ENCODE measurements at regions not wholly inside any gene's neighbourhood (a gene's known extent, or its start where the extent isn't known, plus 50 kb on each side); places are given as distances from the start of the nearest gene placed in this dataset.

DNA sequence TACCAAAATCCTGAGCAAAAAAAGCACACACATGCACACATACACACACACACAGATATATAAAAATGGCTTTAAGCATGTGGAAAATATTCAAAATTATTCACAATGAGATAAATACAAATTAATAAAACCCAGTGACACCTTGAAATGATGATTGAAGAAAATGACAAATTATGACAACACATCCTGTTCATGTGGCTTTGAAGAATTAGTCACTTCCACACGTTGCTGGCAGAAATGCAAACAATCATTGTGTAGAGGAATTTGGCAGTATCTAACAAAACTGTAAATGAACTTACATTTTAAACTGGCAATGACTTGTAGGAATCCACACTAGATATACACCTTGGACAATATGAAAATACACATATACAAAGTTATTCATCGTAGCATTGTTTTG, 95.8 kb upstream of the RGPD4 start:
- WGBS (ENCODE audit: insufficient coverage, low coverage, missing lambda C conversion rate): 24% methylated on average over 2 of the region's 2 CpGs
- H2AFZ ChIP-seq (ENCODE audit: low read depth, low read length): no peak overlapping the region
- no peaks in the 10 kb centered on the region for H3K9me3 ChIP-seq (replicated peaks; ENCODE audit: control insufficient read depth, insufficient read depth, low read depth, low read length)
- H3K4me3 ChIP-seq: no peak overlapping the region
- peaks cover 39% of the 10 kb centered on the region for H4K20me1 ChIP-seq (replicated peaks; ENCODE audit: control insufficient read depth, insufficient read depth, low read length)
- ChIA-PET CTCF (ENCODE audit: low intra/inter-chr PET ratio) (no interaction called here), POLR2A (interaction anchor here (0.6 kb wide), 1 partner anchor 1610 kb away, joined by 3 read pairs; no protein-coding TSS in a partner anchor)
- in situ Hi-C loops (cut with MboI): no loop called here
- DNase-seq (ENCODE audit: extremely low read depth in 1 of 4, low spot score in 3 of 4) (no peak), ATAC-seq (no peak), FAIRE-seq (peak; percentile 57)
- H3K79me2 ChIP-seq (ENCODE audit: control insufficient read depth, insufficient read depth, low read length): peaks cover 97% of the 10 kb centered on the region
- H3K9ac ChIP-seq (ENCODE audit: insufficient read depth in 1 of 2, low read depth in 2 of 2, low read length in 2 of 2): no peak overlapping the region
- peaks cover 0 to 25% of the 10 kb centered on the region in 2 experiments; a peak in 3 of 5 replicates for H3K4me1 ChIP-seq (replicated peaks in 1 of 2; ENCODE audit: control insufficient read depth in 2 of 2, insufficient read depth in 2 of 2, low read length in 2 of 2)
- intact Hi-C loops (cut with micrococcal nuclease): loop anchor here (2.0 kb wide), 1 partner anchor 16 kb away; no protein-coding TSS in a partner anchor
- H3K9me1 ChIP-seq (ENCODE audit: control insufficient read depth, insufficient read depth, low read length): no peaks in the 10 kb centered on the region
- BruUV-seq (replicated peaks): no TSS peak
- H3K4me2 ChIP-seq (ENCODE audit: insufficient read depth, low read length): peak overlapping the region; percentile 41; the same call in 1 of the 2 replicates
- TF ChIP-seq PPARD (CRISPR knock-in tag; IDR thresholded peaks at IDR 0.05): no peak
- TF ChIP-seq ZNF239 (CRISPR knock-in tag; IDR thresholded peaks at IDR 0.05): no peak
- TF ChIP-seq, protein P1, sequence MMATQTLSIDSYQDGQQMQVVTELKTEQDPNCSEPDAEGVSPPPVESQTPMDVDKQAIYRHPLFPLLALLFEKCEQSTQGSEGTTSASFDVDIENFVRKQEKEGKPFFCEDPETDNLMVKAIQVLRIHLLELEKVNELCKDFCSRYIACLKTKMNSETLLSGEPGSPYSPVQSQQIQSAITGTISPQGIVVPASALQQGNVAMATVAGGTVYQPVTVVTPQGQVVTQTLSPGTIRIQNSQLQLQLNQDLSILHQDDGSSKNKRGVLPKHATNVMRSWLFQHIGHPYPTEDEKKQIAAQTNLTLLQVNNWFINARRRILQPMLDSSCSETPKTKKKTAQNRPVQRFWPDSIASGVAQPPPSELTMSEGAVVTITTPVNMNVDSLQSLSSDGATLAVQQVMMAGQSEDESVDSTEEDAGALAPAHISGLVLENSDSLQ (IDR thresholded peaks at IDR 0.05): peak; percentile 48; the same call in 1 of the 2 replicates
- no peak for TF ChIP-seq IRF2 (CRISPR knock-in tag; IDR thresholded peaks at IDR 0.05)
- TF ChIP-seq SAFB (IDR thresholded peaks at IDR 0.05; ENCODE audit: borderline replicate concordance, low read depth, low read length): no peak
- TF ChIP-seq, protein P2, sequence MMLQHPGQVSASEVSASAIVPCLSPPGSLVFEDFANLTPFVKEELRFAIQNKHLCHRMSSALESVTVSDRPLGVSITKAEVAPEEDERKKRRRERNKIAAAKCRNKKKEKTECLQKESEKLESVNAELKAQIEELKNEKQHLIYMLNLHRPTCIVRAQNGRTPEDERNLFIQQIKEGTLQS (IDR thresholded peaks at IDR 0.05): peak; percentile 67
- TF ChIP-seq, protein P2 (CRISPR knock-in tag; conservative IDR thresholded peaks at IDR 0.05): no peak
- peak; percentile 55; the same call in 1 of the 2 replicates for TF ChIP-seq ETV1 (tag; conservative IDR thresholded peaks at IDR 0.05; ENCODE audit: low read depth)
- TF ChIP-seq, protein P3, sequence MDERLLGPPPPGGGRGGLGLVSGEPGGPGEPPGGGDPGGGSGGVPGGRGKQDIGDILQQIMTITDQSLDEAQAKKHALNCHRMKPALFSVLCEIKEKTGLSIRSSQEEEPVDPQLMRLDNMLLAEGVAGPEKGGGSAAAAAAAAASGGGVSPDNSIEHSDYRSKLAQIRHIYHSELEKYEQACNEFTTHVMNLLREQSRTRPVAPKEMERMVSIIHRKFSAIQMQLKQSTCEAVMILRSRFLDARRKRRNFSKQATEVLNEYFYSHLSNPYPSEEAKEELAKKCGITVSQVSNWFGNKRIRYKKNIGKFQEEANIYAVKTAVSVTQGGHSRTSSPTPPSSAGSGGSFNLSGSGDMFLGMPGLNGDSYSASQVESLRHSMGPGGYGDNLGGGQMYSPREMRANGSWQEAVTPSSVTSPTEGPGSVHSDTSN (CRISPR knock-in tag; IDR thresholded peaks at IDR 0.05; ENCODE audit: low read depth): no peak
- TF ChIP-seq, protein P3 (tag; conservative IDR thresholded peaks at IDR 0.05; ENCODE audit: low read depth): 0 out of 2 replicates have a peak, but pooled peaks have one; percentile 34
- TF ChIP-seq MEIS2 (IDR thresholded peaks at IDR 0.05; ENCODE audit: partially characterized antibody): peak; percentile 83
- TF ChIP-seq POLR2AphosphoS2 (IDR thresholded peaks at IDR 0.05; ENCODE audit: low read length): 0 out of 2 replicates have a peak, but pooled peaks have one; percentile 30
- peak; percentile 25 for TF ChIP-seq POLR2B (IDR thresholded peaks at IDR 0.05; ENCODE audit: low read depth, partially characterized antibody)
- no peak for TF ChIP-seq SREBF1 (IDR thresholded peaks at IDR 0.05; ENCODE audit: borderline replicate concordance, low read depth, low read length)
- peak; percentile 67 for TF ChIP-seq FOSL1 (tag; conservative IDR thresholded peaks at IDR 0.05)
- TF ChIP-seq, protein P4, sequence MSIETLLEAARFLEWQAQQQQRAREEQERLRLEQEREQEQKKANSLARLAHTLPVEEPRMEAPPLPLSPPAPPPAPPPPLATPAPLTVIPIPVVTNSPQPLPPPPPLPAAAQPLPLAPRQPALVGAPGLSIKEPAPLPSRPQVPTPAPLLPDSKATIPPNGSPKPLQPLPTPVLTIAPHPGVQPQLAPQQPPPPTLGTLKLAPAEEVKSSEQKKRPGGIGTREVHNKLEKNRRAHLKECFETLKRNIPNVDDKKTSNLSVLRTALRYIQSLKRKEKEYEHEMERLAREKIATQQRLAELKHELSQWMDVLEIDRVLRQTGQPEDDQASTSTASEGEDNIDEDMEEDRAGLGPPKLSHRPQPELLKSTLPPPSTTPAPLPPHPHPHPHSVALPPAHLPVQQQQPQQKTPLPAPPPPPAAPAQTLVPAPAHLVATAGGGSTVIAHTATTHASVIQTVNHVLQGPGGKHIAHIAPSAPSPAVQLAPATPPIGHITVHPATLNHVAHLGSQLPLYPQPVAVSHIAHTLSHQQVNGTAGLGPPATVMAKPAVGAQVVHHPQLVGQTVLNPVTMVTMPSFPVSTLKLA (conservative IDR thresholded peaks at IDR 0.05): peak in 1 of 2 experiments; percentile 33; a peak in 1 of 4 replicates
- no peak for TF ChIP-seq CBX3 (IDR thresholded peaks at IDR 0.05; ENCODE audit: borderline replicate concordance in 1 of 2, low read length in 2 of 2)
- H3K36me3 ChIP-seq (ENCODE audit: control insufficient read depth, insufficient read depth, low read length): peaks cover 58% of the 10 kb centered on the region; the same call in 2 of the 3 replicates
- H3K27me3 ChIP-seq (ENCODE audit: control insufficient read depth in 2 of 2, insufficient read depth in 2 of 2, low read length in 2 of 2): no peaks in the 10 kb centered on the region
- H3K27ac ChIP-seq (ENCODE audit: extremely low read depth, low read depth, low read length): peak overlapping the region; percentile 54; the same call in 1 of the 3 replicates

Measured in K562 (cell line).